ENCODE measurements at regions not wholly inside any gene's neighbourhood (a gene's known extent, or its start where the extent isn't known, plus 50 kb on each side); places are given as distances from the start of the nearest gene placed in this dataset.

DNA sequence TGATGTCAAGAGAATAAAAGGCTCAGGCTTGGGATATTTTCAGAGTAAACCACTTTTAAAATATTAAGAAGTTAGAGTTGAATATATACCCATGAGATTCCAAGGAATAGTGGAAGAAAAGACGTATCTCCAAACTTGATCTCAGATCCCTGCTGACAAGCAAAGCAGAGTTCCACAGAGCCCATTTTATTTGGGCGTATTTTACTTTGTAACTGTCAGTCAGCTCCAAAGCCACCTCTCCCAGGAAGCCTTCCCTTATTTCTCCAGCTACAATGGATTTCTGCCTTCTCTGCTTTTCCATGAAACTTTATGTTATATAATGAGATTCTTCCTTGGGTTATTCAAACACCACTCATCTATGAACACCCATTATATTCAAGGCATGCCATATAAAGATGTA is 295.7 kb downstream of the FZD1 start (continued):
- TF ChIP-seq, protein P1, sequence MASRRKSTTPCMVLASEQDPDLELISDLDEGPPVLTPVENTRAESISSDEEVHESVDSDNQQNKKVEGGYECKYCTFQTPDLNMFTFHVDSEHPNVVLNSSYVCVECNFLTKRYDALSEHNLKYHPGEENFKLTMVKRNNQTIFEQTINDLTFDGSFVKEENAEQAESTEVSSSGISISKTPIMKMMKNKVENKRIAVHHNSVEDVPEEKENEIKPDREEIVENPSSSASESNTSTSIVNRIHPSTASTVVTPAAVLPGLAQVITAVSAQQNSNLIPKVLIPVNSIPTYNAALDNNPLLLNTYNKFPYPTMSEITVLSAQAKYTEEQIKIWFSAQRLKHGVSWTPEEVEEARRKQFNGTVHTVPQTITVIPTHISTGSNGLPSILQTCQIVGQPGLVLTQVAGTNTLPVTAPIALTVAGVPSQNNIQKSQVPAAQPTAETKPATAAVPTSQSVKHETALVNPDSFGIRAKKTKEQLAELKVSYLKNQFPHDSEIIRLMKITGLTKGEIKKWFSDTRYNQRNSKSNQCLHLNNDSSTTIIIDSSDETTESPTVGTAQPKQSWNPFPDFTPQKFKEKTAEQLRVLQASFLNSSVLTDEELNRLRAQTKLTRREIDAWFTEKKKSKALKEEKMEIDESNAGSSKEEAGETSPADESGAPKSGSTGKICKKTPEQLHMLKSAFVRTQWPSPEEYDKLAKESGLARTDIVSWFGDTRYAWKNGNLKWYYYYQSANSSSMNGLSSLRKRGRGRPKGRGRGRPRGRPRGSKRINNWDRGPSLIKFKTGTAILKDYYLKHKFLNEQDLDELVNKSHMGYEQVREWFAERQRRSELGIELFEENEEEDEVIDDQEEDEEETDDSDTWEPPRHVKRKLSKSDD (CRISPR knock-in tag; IDR thresholded peaks at IDR 0.05; ENCODE audit: low read depth), result no peak
- TF ChIP-seq RBFOX2 (IDR thresholded peaks at IDR 0.05; ENCODE audit: low read depth, low read length) (no peak), ZNF253 (CRISPR knock-in tag; IDR thresholded peaks at IDR 0.05; ENCODE audit: borderline replicate concordance) (no peak), ZNF124 (CRISPR knock-in tag; IDR thresholded peaks at IDR 0.05) (no peak), MIER2 (CRISPR knock-in tag; IDR thresholded peaks at IDR 0.05) (no peak), ZNF549 (CRISPR knock-in tag; IDR thresholded peaks at IDR 0.05) (no peak), CEBPG (CRISPR knock-in tag; IDR thresholded peaks at IDR 0.05) (no peak), ZNF749 (CRISPR knock-in tag; IDR thresholded peaks at IDR 0.05; ENCODE audit: borderline replicate concordance) (no peak), NFYB (CRISPR knock-in tag; IDR thresholded peaks at IDR 0.05) (no peak), WIZ (CRISPR knock-in tag; IDR thresholded peaks at IDR 0.05) (no peak), ZFP37 (CRISPR knock-in tag; IDR thresholded peaks at IDR 0.05; ENCODE audit: borderline replicate concordance) (no peak), MYNN (CRISPR knock-in tag; IDR thresholded peaks at IDR 0.05; ENCODE audit: low read depth) (no peak)
- TF ChIP-seq, protein P2, sequence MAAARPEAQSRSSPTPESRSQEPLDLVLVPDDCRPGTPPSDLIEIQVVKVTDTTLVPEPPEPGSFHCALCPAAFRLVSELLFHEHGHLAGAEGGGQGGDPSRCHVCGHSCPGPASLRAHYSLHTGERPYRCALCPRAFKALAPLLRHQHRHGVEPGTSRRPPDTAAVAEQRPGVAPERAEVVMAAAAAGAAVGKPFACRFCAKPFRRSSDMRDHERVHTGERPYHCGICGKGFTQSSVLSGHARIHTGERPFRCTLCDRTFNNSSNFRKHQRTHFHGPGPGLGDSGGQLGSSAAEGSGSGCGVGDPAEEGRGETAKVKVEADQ (CRISPR knock-in tag; IDR thresholded peaks at IDR 0.05; ENCODE audit: borderline replicate concordance), result no peak
- TF ChIP-seq, protein P3, sequence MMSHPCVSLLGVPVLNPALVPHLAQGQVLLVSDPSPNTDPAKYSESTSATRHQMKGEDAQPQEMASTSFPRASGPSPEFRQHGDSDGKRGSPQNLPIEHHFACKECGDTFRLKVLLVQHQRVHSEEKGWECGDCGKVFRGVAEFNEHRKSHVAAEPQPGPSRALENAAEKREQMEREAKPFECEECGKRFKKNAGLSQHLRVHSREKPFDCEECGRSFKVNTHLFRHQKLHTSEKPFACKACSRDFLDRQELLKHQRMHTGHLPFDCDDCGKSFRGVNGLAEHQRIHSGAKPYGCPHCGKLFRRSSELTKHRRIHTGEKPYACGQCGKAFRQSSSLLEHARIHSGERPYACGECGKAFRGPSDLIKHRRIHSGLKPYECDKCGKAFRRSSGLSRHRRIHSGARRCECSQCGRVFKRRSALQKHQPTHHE (CRISPR knock-in tag; IDR thresholded peaks at IDR 0.05; ENCODE audit: borderline replicate concordance), result no peak

All from HepG2 (cell line).